ENCODE measurements at regions not wholly inside any gene's neighbourhood (a gene's known extent, or its start where the extent isn't known, plus 50 kb on each side); places are given as distances from the start of the nearest gene placed in this dataset.

DNA sequence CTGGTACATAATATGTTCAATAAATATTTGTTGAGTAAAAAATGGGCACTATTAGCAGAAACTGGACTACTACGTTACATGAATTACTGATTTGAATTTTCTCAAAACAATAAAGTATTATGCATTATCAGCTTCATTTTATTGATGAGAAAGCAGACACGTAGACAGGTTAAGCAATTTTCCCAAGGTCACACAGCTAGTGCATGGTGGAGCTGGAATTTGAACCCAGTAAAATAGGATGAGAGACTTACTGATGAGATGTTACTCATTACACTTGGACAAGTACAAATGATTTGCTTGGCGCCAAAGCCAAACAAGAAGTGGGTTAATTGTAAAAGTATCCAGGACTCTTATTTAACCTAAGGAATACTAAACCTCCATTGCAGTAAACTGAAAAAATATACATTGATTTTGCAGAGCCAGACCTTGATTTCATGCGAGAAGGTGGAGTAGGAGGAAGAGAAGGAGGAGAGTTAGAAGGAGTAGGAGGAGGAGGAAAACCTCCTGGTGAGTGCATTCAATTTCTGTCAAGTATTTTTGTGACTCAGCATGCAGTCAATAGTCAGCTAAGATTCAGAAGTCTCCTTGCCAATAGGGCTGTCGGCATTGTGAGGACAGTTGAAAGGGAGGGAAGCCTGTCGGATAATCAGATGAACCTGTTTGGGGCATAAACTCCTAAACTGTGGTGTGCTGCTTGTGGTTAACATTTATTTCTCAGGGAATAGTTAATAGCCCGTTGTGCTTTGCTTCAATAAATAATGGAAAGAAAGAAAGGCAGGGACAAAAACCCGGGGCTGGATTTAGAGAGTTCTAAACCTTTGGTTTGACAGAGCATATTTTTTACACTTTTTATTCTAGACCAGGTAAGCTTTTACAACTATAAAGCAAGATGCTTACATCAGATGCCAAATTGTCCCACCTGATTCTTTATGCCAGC, 77.0 kb upstream of the TACR1 start:
- Histone ChIP-seq H3K27ac (ENCODE audit: low read depth in 1 of 2, low read length in 2 of 2) (no peak overlapping the region), H2AFZ (ENCODE audit: insufficient read depth, low read depth, low read length, poor library complexity, severe bottlenecking) (no peak overlapping the region), H3K4me3 (replicated peaks in 1 of 3; ENCODE audit: low read depth in 2 of 3, low read length in 3 of 3) (no peak overlapping the region), H4K20me1 (ENCODE audit: insufficient read depth, low read length) (no peaks in the 10 kb centered on the region), H3K36me3 (replicated peaks in 1 of 2; ENCODE audit: control insufficient read depth in 1 of 2, insufficient read depth in 2 of 2, low read length in 2 of 2) (no peaks in the 10 kb centered on the region), H3K4me1 (ENCODE audit: control insufficient read depth in 1 of 2, insufficient read depth in 2 of 2, low read length in 2 of 2) (no peaks in the 10 kb centered on the region), H3K79me2 (ENCODE audit: insufficient read depth, low read length) (no peaks in the 10 kb centered on the region), H3K9ac (ENCODE audit: insufficient read depth, low read length, poor library complexity, severe bottlenecking) (no peak overlapping the region), H3K27me3 (ENCODE audit: control insufficient read depth in 2 of 2, insufficient read depth in 2 of 2, low read length in 2 of 2) (no peaks in the 10 kb centered on the region), H3K9me3 (replicated peaks in 1 of 2; ENCODE audit: control insufficient read depth in 1 of 2, insufficient read depth in 1 of 2, low read length in 2 of 2) (peaks cover 0 to 3% of the 10 kb centered on the region in 2 donors), H3K4me2 (replicated peaks; ENCODE audit: extremely low read depth, low read length, poor library complexity, severe bottlenecking) (no peak overlapping the region)
- DNase-seq, result no peak
- Mint-ChIP-seq H3K4me1 (no peaks in the 10 kb centered on the region), H3K27ac (no peak overlapping the region), H3K9me3 (peaks cover 0 to 6% (median 2%) of the 10 kb centered on the region in 7 donors), H3K36me3 (no peaks in the 10 kb centered on the region), H3K4me3 (no peak overlapping the region), H3K27me3 (ENCODE audit: low read depth in 3 of 3) (peaks cover 0 to 9% (median 5%) of the 10 kb centered on the region in 3 donors)
- TF ChIP-seq, protein P1, sequence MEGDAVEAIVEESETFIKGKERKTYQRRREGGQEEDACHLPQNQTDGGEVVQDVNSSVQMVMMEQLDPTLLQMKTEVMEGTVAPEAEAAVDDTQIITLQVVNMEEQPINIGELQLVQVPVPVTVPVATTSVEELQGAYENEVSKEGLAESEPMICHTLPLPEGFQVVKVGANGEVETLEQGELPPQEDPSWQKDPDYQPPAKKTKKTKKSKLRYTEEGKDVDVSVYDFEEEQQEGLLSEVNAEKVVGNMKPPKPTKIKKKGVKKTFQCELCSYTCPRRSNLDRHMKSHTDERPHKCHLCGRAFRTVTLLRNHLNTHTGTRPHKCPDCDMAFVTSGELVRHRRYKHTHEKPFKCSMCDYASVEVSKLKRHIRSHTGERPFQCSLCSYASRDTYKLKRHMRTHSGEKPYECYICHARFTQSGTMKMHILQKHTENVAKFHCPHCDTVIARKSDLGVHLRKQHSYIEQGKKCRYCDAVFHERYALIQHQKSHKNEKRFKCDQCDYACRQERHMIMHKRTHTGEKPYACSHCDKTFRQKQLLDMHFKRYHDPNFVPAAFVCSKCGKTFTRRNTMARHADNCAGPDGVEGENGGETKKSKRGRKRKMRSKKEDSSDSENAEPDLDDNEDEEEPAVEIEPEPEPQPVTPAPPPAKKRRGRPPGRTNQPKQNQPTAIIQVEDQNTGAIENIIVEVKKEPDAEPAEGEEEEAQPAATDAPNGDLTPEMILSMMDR (IDR thresholded peaks at IDR 0.05), result no peak
- 96% methylated on average over 3 of the region's 8 CpGs for WGBS (ENCODE audit: insufficient coverage)
- intact Hi-C loops (cut with micrococcal nuclease), result no loop called here

DNA sequence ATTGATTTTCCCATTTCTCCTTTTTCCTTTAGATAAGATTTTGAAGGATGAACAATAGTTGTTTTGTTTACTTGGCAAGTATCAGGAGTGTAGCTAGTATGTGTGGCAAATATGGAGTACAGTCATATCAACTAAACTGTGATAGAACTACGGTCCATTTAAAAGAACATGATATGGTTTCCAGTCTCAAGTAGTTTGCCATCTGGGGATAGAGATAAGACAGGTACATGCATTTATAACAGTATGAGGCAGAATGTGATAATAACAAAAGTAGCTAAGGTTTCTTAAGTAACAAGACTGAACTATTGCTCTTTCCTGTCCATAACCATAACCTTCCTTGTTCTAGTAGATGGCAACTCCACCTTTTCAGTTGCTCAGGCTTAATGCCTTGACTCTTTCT, 75.6 kb upstream of the TACR1 start:
- Mint-ChIP-seq H3K36me3 (no peaks in the 10 kb centered on the region), H3K4me3 (no peak overlapping the region), H3K9me3 (peaks cover 0 to 6% (median 2%) of the 10 kb centered on the region in 7 donors), H3K27ac (no peak overlapping the region), H3K4me1 (no peaks in the 10 kb centered on the region), H3K27me3 (ENCODE audit: low read depth in 3 of 3) (peaks cover 4 to 12% (median 9%) of the 10 kb centered on the region in 3 donors)
- no peaks in the 10 kb centered on the region for H3K36me3 ChIP-seq (replicated peaks in 1 of 2; ENCODE audit: control insufficient read depth in 1 of 2, insufficient read depth in 2 of 2, low read length in 2 of 2)
- no peaks in the 10 kb centered on the region for H3K79me2 ChIP-seq (ENCODE audit: insufficient read depth, low read length)
- no peak for DNase-seq
- no peak overlapping the region for H3K27ac ChIP-seq (ENCODE audit: low read depth in 1 of 2, low read length in 2 of 2)
- H3K27me3 ChIP-seq (ENCODE audit: control insufficient read depth in 2 of 2, insufficient read depth in 2 of 2, low read length in 2 of 2), result no peaks in the 10 kb centered on the region
- H3K9ac ChIP-seq (ENCODE audit: insufficient read depth, low read length, poor library complexity, severe bottlenecking), result no peak overlapping the region
- no CpG with 5 or more reads among the region's 1 CpG for WGBS (ENCODE audit: insufficient coverage)
- no peaks in the 10 kb centered on the region for H4K20me1 ChIP-seq (ENCODE audit: insufficient read depth, low read length)
- no peak overlapping the region for H3K4me2 ChIP-seq (replicated peaks; ENCODE audit: extremely low read depth, low read length, poor library complexity, severe bottlenecking)
- H2AFZ ChIP-seq (ENCODE audit: insufficient read depth, low read depth, low read length, poor library complexity, severe bottlenecking), result no peak overlapping the region
- no peaks in the 10 kb centered on the region for H3K4me1 ChIP-seq (ENCODE audit: control insufficient read depth in 1 of 2, insufficient read depth in 2 of 2, low read length in 2 of 2)
- intact Hi-C loops (cut with micrococcal nuclease), result no loop called here
- TF ChIP-seq, protein P1 (IDR thresholded peaks at IDR 0.05), result no peak
- peaks cover 0 to 3% of the 10 kb centered on the region in 2 donors for H3K9me3 ChIP-seq (replicated peaks in 1 of 2; ENCODE audit: control insufficient read depth in 1 of 2, insufficient read depth in 1 of 2, low read length in 2 of 2)
- H3K4me3 ChIP-seq (replicated peaks in 1 of 3; ENCODE audit: low read depth in 2 of 3, low read length in 3 of 3), result no peak overlapping the region
